ENCODE measurements at regions not wholly inside any gene's neighbourhood (a gene's known extent, or its start where the extent isn't known, plus 50 kb on each side); places are given as distances from the start of the nearest gene placed in this dataset.

- H3K4me3 ChIP-seq: no peak overlapping the region
- H3K9me3 ChIP-seq: no peaks in the 10 kb centered on the region
- no peaks in the 10 kb centered on the region for H3K4me1 ChIP-seq (ENCODE audit: insufficient read depth)
- WGBS, 3 donors: 85 to 90% (median 86%) methylated on average over 3 of the region's 3 CpGs
- TF ChIP-seq POLR2A (IDR thresholded peaks at IDR 0.05): no peak
- no peak for TF ChIP-seq EP300 (IDR thresholded peaks at IDR 0.05)
- TF ChIP-seq, protein P1, sequence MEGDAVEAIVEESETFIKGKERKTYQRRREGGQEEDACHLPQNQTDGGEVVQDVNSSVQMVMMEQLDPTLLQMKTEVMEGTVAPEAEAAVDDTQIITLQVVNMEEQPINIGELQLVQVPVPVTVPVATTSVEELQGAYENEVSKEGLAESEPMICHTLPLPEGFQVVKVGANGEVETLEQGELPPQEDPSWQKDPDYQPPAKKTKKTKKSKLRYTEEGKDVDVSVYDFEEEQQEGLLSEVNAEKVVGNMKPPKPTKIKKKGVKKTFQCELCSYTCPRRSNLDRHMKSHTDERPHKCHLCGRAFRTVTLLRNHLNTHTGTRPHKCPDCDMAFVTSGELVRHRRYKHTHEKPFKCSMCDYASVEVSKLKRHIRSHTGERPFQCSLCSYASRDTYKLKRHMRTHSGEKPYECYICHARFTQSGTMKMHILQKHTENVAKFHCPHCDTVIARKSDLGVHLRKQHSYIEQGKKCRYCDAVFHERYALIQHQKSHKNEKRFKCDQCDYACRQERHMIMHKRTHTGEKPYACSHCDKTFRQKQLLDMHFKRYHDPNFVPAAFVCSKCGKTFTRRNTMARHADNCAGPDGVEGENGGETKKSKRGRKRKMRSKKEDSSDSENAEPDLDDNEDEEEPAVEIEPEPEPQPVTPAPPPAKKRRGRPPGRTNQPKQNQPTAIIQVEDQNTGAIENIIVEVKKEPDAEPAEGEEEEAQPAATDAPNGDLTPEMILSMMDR (IDR thresholded peaks at IDR 0.05): no peak
- no peak overlapping the region for H3K27ac ChIP-seq
- no peaks in the 10 kb centered on the region for H3K27me3 ChIP-seq
- no peaks in the 10 kb centered on the region for H3K36me3 ChIP-seq
- no peak for DNase-seq
- intact Hi-C loops (cut with DNase I): no loop called here
Measured at GRCh38 chr1:219761208-219761860, 148.4 kb upstream of the ZC3H11B start.

DNA sequence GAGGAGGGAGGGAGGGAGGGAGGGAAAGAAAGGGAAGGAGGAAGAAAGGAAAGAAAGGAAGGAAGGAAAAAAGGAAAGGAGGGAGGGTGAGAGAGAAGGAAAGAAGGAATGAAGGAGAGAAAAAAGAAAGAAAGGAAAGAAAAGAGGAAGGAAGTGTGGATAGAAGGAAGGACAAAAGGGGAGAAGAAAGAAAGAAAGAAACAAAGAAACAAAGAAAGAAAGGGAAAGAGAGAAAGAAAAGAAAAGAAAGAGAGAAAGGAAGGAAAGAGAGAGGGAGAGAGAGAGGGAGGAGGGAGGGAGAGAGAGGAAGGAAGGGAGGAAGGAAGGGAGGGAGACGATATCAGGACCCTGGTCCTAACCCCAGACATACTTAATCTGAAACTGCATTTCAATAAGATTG is 146.2 kb upstream of the ZC3H11B start:
- no peaks in the 10 kb centered on the region for H3K27me3 ChIP-seq
- no peak for DNase-seq
- H3K27ac ChIP-seq: no peak overlapping the region
- no peak for TF ChIP-seq POLR2A (IDR thresholded peaks at IDR 0.05)
- no peaks in the 10 kb centered on the region for H3K9me3 ChIP-seq
- H3K4me3 ChIP-seq: no peak overlapping the region
- WGBS, 3 donors: 21 to 54% (median 50%) methylated on average over 1 of the region's 1 CpG
- no peaks in the 10 kb centered on the region for H3K4me1 ChIP-seq (ENCODE audit: insufficient read depth)
- intact Hi-C loops (cut with DNase I): no loop called here
- no peaks in the 10 kb centered on the region for H3K36me3 ChIP-seq

DNA sequence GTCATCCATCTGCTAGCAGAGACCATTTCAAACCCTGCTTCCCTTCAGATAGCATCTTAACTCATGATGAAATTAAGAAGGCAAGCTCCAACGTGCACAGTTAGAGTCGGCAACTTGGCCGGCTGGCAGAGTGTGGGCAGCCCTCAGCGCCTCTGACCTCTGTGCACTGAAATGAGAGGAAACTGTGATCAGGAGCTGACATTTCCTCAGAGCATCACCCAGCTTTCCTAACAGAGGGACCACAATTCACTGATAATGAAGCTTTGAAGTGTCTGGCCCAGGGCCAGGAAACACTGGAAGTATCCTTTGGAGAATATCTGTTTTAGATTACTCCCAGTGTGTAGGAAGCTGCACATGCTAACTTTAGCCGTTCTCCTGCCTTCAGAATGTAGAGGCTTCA is 145.0 kb upstream of the ZC3H11B start:
- H3K27ac ChIP-seq: no peak overlapping the region
- no peaks in the 10 kb centered on the region for H3K36me3 ChIP-seq
- TF ChIP-seq, protein P1 (IDR thresholded peaks at IDR 0.05): no peak
- TF ChIP-seq POLR2A (IDR thresholded peaks at IDR 0.05): no peak
- TF ChIP-seq EP300 (IDR thresholded peaks at IDR 0.05): no peak
- WGBS, 3 donors: 13 to 20% (median 13%) methylated on average over 5 of the region's 5 CpGs
- no peaks in the 10 kb centered on the region for H3K27me3 ChIP-seq
- H3K9me3 ChIP-seq: no peaks in the 10 kb centered on the region
- H3K4me1 ChIP-seq (ENCODE audit: insufficient read depth): no peaks in the 10 kb centered on the region
- intact Hi-C loops (cut with DNase I): no loop called here
- no peak overlapping the region for H3K4me3 ChIP-seq
- DNase-seq: peak in 4 of 5 donors; percentile 19 to 43 (median 28)

- WGBS, 3 donors: 72 to 81% (median 72%) methylated on average over 3 of the region's 3 CpGs
Measured at GRCh38 chr1:219755234-219755633, 142.3 kb upstream of the ZC3H11B start.

DNA sequence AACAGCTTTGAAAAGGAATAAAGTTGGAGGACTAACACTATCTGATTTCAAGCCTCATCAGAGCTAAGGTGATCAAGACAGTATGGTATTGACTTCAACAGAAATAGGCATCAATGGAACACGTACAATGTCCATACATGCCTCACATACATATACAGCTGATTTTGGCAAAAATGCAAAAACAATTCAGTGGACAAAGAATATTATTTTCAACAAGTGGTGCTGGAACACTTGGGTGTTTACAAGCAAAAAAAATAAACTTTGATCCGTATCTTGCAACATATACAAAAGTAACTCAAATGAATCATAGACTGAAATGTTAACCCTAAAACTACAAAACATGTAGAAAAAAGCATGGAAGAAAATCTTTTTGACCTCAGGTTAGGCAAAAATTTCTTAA is 141.9 kb upstream of the ZC3H11B start:
- DNase-seq: no peak
- intact Hi-C loops (cut with DNase I): no loop called here
- 58 to 70% (median 67%) methylated on average over 2 of the region's 2 CpGs for WGBS, 3 donors
- no peaks in the 10 kb centered on the region for H3K4me1 ChIP-seq (ENCODE audit: insufficient read depth)
- no peaks in the 10 kb centered on the region for H3K27me3 ChIP-seq
- H3K27ac ChIP-seq: no peak overlapping the region
- H3K36me3 ChIP-seq: no peaks in the 10 kb centered on the region
- no peaks in the 10 kb centered on the region for H3K9me3 ChIP-seq
- no peak for TF ChIP-seq POLR2A (IDR thresholded peaks at IDR 0.05)
- TF ChIP-seq, protein P1 (IDR thresholded peaks at IDR 0.05): no peak
- no peak for TF ChIP-seq EP300 (IDR thresholded peaks at IDR 0.05)
- no peak overlapping the region for H3K4me3 ChIP-seq

More at GRCh38 chr1:219755234-219755633, 142.3 kb upstream of the ZC3H11B start:
- no peaks in the 10 kb centered on the region for H3K9me3 ChIP-seq
- H3K27ac ChIP-seq: no peak overlapping the region
- TF ChIP-seq, protein P1 (IDR thresholded peaks at IDR 0.05): no peak
- no peak for TF ChIP-seq EP300 (IDR thresholded peaks at IDR 0.05)
- no peaks in the 10 kb centered on the region for H3K27me3 ChIP-seq
- DNase-seq: no peak
- H3K4me1 ChIP-seq (ENCODE audit: insufficient read depth): no peaks in the 10 kb centered on the region
- intact Hi-C loops (cut with DNase I): no loop called here
- no peaks in the 10 kb centered on the region for H3K36me3 ChIP-seq
- H3K4me3 ChIP-seq: no peak overlapping the region

Data from ovary (tissue), 7 donors.